ENCODE measurements at regions not wholly inside any gene's neighbourhood (a gene's known extent, or its start where the extent isn't known, plus 50 kb on each side); places are given as distances from the start of the nearest gene placed in this dataset.

DNA sequence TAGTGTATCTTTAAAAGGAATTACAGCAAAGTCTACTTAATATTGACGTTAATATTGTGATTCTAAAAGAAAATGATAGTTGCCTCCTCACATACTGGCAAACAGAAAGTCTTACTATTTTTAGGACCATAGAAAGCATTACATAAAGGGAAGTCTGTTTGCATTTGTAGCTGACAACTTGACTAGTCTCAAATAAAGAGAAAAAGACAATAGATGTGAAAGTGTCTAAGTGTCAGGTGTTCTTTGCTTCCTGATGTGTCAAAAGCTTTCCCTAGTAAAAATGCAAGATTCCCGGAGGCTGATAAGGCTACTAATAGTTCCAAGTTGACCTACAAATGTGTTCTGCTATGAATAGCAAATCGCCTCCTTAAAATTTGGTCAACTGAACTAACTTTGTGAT, 259.7 kb downstream of the CDH10 start:
- TF ChIP-seq CTCF (conservative IDR thresholded peaks at IDR 0.05 in 1 of 2, IDR thresholded peaks at IDR 0.05 in 1 of 2; ENCODE audit: low read depth in 1 of 2, low read length in 2 of 2) (no peak), EZH2 (IDR thresholded peaks at IDR 0.05; ENCODE audit: low read length, missing control alignments) (no peak)

Data from fibroblast of lung (primary cell).